Gastrocnemius medialis (tissue), 4 donors: ENCODE measurements at regions not wholly inside any gene's neighbourhood (a gene's known extent, or its start where the extent isn't known, plus 50 kb on each side); places are given as distances from the start of the nearest gene placed in this dataset.
"Not testable (repeated sequence)": the region's sequence is repeated elsewhere in the genome, so short reads cannot be mapped to it uniquely, and the experiment has no call there.

Experiments
- ATAC-seq, 2 donors: fragments of 150-250 bp; one replicate each; pipeline ENCODE4 v1.9.1; 2016
- DNase-seq, 2 donors: peaks; one replicate each; pipeline ENCODE4 v3.0.0-alpha.2; 2019
- H3K27ac ChIP-seq, 4 donors: fragments of 200-600 bp; sonication (generic); 1 replicate in 1 of 4; 2 replicates in 3 of 4; pipeline ENCODE4 v1.5.1; 2016 to 2018; ENCODE audit warnings: mild to moderate bottlenecking in 2 of 4, moderate library complexity in 1 of 4
- H3K27me3 ChIP-seq, 3 donors: fragments of 200-600 bp; sonication (generic) in 2 of 3; 1 replicate in 1 of 3; 2 replicates in 2 of 3; pipeline versions ENCODE4 v1.5.1 to v1.6.0; 2016 to 2019; ENCODE audit warnings: mild to moderate bottlenecking in 1 of 3, moderate library complexity in 1 of 3
- H3K36me3 ChIP-seq, 2 donors: fragments of 200-600 bp; sonication (generic) in 1 of 2; one replicate each; pipeline ENCODE4 v1.5.1; 2017 to 2018
- H3K4me1 ChIP-seq, 2 donors: fragments of 200-600 bp; sonication (generic) in 1 of 2; one replicate each; pipeline ENCODE4 v1.5.1; 2016 to 2017; ENCODE audit warnings: mild to moderate bottlenecking in 2 of 2
- H3K4me3 ChIP-seq, 4 donors: fragments of 200-600 bp; sonication (generic) in 3 of 4; 1 replicate in 1 of 4; 2 replicates in 3 of 4; pipeline ENCODE4 v1.5.1; 2016 to 2019; ENCODE audit warnings: mild to moderate bottlenecking in 2 of 4
- H3K9me3 ChIP-seq, 3 donors: fragments of 200-600 bp; sonication (generic) in 2 of 3; 1 replicate in 1 of 3; 2 replicates in 2 of 3; pipeline ENCODE4 v1.5.1; 2016 to 2019
- CTCF ChIP-seq, 5 experiments: fragments of 450-650 bp in 3 of 5; fragments of 200-600 bp in 2 of 5; sonication (generic) in 2 of 5; IDR thresholded peaks in 4 of 5; conservative IDR thresholded peaks in 1 of 5; 1 replicate in 4 of 5; 2 replicates in 1 of 5; pipeline ENCODE4 v1.5.1; 2016 to 2019; ENCODE audit warnings: antibody characterized with exemption in 5 of 5, mild to moderate bottlenecking in 3 of 5, moderate library complexity in 3 of 5
- POLR2A ChIP-seq, 2 donors: fragments of 450-650 bp; IDR thresholded peaks; one replicate each; pipeline ENCODE4 v1.6.1; 2017; ENCODE audit warnings: antibody characterized with exemption in 2 of 2, mild to moderate bottlenecking in 2 of 2, moderate library complexity in 2 of 2
- in situ Hi-C, 4 donors: fragments of 200-750 bp; cut with MboI; loops; one replicate each; pipeline versions ENCODE4 v1.15.0 to v1.8.0; 2017; ENCODE audit warnings: low sequenced_read_pairs in 4 of 4
- intact Hi-C: fragments of 100-400 bp; cut with DNase I; formaldehyde crosslinking; loops from one replicate; pipeline ENCODE4 v1.15.1; 2023; ENCODE audit warnings: low total_unique reads

GRCh38 chr13:100788540-100788939, 113.9 kb upstream of the TMTC4 start:
- Histone ChIP-seq H3K36me3 (no peaks in the 10 kb centered on the region), H3K4me3 (no peak overlapping the region), H3K9me3 (no peaks in the 10 kb centered on the region), H3K4me1 (no peaks in the 10 kb centered on the region), H3K27me3 (peaks cover 0 to 2% (median 0%) of the 10 kb centered on the region in 3 donors), H3K27ac (no peak overlapping the region)
- DNase-seq: no peak
- TF ChIP-seq CTCF (IDR thresholded peaks at IDR 0.05 in 4 of 5, conservative IDR thresholded peaks at IDR 0.05 in 1 of 5): no peak
- no peak for TF ChIP-seq POLR2A (IDR thresholded peaks at IDR 0.05)
- ATAC-seq: no peak
- in situ Hi-C loops (no loop called here), intact Hi-C loops (no loop called here)

GRCh38 chr13:100787899-100788298, 113.3 kb upstream of the TMTC4 start:
- Histone ChIP-seq H3K4me3 (no peak overlapping the region), H3K27ac (no peak overlapping the region), H3K9me3 (no peaks in the 10 kb centered on the region), H3K27me3 (peaks cover 0 to 2% (median 0%) of the 10 kb centered on the region in 3 donors), H3K4me1 (no peaks in the 10 kb centered on the region), H3K36me3 (no peaks in the 10 kb centered on the region)
- in situ Hi-C loops (no loop called here), intact Hi-C loops (no loop called here)
- DNase-seq (no peak), ATAC-seq (no peak)
- TF ChIP-seq CTCF (IDR thresholded peaks at IDR 0.05 in 4 of 5, conservative IDR thresholded peaks at IDR 0.05 in 1 of 5) (no peak), POLR2A (IDR thresholded peaks at IDR 0.05) (no peak)

GRCh38 chr13:100776686-100777085, 102.1 kb upstream of the TMTC4 start:
- H3K4me3 ChIP-seq, H3K36me3 ChIP-seq, H3K27me3 ChIP-seq, DNase-seq, intact Hi-C loops, H3K27ac ChIP-seq, H3K4me1 ChIP-seq, in situ Hi-C loops, H3K9me3 ChIP-seq, ATAC-seq: not testable (repeated sequence)

GRCh38 chr13:100773923-100774663, 99.5 kb upstream of the TMTC4 start:
- TF ChIP-seq POLR2A (IDR thresholded peaks at IDR 0.05): no peak
- TF ChIP-seq CTCF (IDR thresholded peaks at IDR 0.05 in 4 of 5, conservative IDR thresholded peaks at IDR 0.05 in 1 of 5): no peak
- in situ Hi-C loops: no loop called here

GRCh38 chr13:100773429-100773828, 98.8 kb upstream of the TMTC4 start:
- no peak for TF ChIP-seq POLR2A (IDR thresholded peaks at IDR 0.05)
- TF ChIP-seq CTCF (IDR thresholded peaks at IDR 0.05 in 4 of 5, conservative IDR thresholded peaks at IDR 0.05 in 1 of 5): no peak
- ATAC-seq (no peak), DNase-seq (no peak)
- H3K27ac ChIP-seq: no peak overlapping the region
- intact Hi-C loops (no loop called here), in situ Hi-C loops (no loop called here)
- no peak overlapping the region for H3K4me3 ChIP-seq
- no peaks in the 10 kb centered on the region for H3K27me3 ChIP-seq
- H3K9me3 ChIP-seq: no peaks in the 10 kb centered on the region
- H3K36me3 ChIP-seq: no peaks in the 10 kb centered on the region
- no peaks in the 10 kb centered on the region for H3K4me1 ChIP-seq

More at GRCh38 chr13:100773923-100774663, 99.5 kb upstream of the TMTC4 start:
- no peak for DNase-seq
- no peaks in the 10 kb centered on the region for H3K4me1 ChIP-seq
- H3K9me3 ChIP-seq: no peaks in the 10 kb centered on the region
- no peak for ATAC-seq
- H3K27ac ChIP-seq: no peak overlapping the region
- H3K36me3 ChIP-seq: no peaks in the 10 kb centered on the region
- no peaks in the 10 kb centered on the region for H3K27me3 ChIP-seq
- H3K4me3 ChIP-seq: no peak overlapping the region
- intact Hi-C loops: no loop called here
